ENCODE measurements at regions not wholly inside any gene's neighbourhood (a gene's known extent, or its start where the extent isn't known, plus 50 kb on each side); places are given as distances from the start of the nearest gene placed in this dataset.

DNA sequence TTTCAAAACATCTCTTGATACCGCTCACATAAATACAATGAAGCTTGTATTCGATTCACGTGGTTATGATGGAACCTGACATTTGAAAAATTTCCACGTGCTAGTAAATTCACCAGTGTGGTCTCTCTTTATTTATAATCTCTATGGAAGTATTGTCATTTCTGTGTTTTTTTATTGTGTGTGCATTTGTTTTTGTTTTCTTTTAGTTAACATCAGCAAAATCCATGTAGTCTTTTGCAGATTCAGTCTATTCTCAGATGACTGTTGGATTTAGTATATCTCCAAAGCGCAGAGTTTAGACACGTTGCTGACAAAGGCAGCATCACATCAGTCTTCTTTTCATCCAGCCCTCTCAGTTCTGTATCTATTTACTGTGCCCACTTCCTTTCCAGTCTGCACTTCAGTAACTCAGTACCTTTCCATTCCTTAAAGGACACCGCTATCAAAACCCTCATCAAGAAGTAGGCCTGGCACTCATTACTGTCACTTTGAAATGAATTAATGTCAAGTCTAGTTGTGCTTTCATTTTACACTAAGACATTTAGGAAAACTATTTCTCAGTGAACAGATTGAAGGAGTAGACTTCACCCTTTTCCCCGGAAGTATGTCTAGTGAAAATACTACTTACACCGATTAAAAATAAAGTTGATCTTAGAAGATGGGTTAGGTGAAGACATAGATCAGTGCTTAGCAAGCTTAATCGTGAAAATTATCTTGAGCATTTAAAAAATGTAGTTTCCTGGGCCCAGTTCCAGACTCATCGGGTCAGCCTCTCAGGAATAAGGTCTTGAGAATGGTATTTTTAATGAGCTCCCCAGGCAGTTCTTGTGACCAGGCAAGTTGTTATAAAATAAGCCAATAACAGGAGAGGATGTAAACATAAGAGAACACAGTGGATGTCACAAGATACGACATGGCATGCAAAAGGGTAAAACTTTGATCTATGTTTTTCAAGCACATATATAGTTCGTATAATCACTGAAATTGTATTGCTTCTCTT, 506.8 kb upstream of the ZEB2 start:
- TF ChIP-seq CTCF (IDR thresholded peaks at IDR 0.05) (no peak), POLR2A (IDR thresholded peaks at IDR 0.05) (no peak), POLR2AphosphoS5 (IDR thresholded peaks at IDR 0.05) (no peak), EP300 (IDR thresholded peaks at IDR 0.05) (no peak)

All from sigmoid colon (tissue), 4 donors.